SKM-1 treated with dmso at 0.1 percent for 144 hours (cell line): ENCODE measurements at regions not wholly inside any gene's neighbourhood (a gene's known extent, or its start where the extent isn't known, plus 50 kb on each side); places are given as distances from the start of the nearest gene placed in this dataset.
"Not testable (repeated sequence)": the region's sequence is repeated elsewhere in the genome, so short reads cannot be mapped to it uniquely, and the experiment has no call there.

Source experiments
- DNase-seq: peaks from one replicate; lab custom pipeline; 2025; ENCODE audit not compliant: unreplicated experiment; lab: John Stamatoyannopoulos, UW

GRCh38 chr4:121616449-121616848 is 80.3 kb downstream of the ANXA5 start:
- DNase-seq: not testable (repeated sequence)

GRCh38 chr4:121614101-121614500 is 82.7 kb downstream of the ANXA5 start:
- no peak for DNase-seq

DNA sequence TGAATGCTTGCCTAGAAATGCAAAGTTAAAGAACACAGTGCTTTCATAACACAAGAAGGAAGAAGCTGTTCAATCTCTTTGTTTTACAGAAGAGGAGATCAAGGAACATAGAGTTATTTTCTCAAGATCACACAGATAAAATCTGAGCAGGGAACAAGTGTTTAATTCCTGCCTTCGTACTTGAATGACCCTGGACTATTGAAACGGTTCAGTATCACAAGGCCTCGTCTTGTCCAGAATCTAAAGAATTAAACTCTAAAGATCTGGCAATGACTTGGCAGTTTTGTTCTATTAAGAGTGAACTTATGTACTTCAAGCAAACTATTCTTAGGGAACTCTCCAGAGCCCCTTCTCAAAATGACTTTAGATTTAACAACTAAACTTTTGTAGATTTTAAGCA is 97.7 kb downstream of the ANXA5 start:
- no peak for DNase-seq

DNA sequence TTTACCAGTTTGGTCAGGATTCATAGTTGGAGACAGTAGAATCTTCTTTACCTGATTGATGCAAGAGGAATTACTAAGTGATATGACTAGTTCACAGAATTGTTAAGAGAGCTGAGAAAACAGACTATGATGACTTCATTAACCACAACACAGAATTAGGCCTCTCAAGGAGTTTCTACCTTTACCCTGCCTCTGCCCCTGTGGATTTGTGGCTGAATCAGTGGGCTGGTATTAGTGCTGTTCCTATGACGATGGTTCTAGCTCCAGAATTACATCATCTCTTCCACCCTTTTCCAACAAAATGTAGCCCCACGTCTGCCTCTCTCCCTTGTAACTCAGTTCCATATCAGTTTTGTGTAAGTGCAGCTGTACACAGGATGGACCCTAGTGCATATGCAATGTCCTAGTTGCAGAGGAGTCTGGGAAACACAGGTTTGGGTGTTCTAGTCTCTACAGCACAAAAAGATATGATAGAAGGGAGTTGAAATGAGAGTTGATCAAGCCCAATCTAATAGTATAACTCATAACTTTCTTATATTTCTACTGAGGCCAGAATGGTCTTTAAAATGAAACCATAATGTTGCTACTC is 99.3 kb downstream of the ANXA5 start:
- DNase-seq: no peak

- no peak for DNase-seq
Observed at GRCh38 chr4:121594796-121595526, 101.8 kb downstream of the ANXA5 start.

GRCh38 chr4:121593760-121594159 is 103.0 kb downstream of the ANXA5 start:
- DNase-seq: no peak

DNA sequence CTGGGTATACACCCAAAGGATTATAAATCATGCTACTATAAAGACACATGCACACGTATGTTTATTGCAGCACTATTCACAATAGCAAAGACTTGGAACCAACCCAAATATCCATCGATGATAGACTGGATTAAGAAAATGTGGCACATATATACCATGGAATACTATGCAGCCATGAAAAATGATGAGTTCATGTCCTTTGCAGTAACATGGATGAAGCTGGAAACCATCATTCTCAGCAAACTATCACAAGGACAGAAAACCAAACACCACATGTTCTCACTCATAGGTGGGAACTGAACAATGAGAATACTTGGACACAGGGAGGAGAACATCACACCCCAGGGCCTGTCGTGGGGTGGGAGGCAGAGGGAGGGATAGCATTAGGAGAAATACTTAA is 104.5 kb downstream of the ANXA5 start:
- DNase-seq: not testable (repeated sequence)

DNA sequence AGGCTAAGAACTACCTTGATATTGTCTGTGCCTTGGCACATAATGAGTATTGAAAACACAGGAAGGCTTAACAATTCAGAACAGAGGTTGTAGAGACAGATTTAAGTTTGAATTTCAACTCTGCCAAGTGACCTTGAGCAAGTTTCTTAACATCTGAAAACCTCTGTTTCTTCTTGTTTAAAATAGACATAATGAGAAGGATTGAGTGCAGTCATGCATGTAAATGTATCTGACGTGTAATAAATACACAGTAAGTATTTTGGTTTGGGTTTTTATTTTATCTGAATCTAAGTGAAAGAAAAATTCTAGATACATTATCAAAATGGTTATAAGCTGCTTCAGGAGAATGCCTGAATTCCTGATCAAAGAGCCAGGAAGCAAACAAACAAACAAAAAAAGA is 111.9 kb downstream of the ANXA5 start:
- DNase-seq: no peak

DNA sequence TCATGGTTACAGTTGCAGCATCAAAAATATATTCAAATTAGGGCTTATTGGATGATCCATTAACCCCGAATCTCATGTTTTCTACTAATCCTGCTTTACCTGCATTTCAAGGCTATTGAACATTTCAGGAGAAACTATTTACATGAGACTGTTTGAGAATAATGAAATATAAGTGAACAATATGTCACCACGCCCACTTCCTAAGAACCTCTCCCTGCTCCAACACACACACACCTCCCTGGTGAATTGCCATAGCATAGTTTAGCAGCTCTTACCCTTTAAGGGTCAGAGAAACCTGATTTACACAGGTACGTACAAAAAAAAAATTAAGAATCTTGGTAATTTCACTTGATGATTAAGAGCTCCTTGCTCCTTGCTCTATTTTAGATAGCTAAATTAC is 113.4 kb downstream of the ANXA5 start:
- no peak for DNase-seq

GRCh38 chr4:121582296-121582695 is 114.5 kb downstream of the ANXA5 start:
- DNase-seq: no peak

DNA sequence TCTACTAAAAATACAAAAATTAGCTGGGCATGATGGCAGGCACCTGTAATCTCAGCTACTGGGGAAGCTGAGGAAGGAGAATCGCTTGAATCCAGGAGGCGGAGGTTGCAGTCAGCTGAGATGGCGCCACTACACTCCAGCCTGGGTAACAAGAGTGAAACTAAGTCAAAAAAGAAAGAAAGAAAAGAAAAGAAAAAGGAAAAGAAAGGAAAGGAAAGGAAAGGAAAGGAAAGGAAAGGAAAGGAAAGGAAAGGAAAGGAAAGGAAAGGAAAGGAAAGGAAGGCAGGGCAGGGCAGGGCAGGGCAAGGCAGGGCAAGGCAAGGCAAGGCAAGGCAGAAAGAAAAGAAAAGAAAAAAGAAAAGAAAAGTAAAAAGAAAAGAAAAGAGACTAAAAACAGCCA is 121.4 kb downstream of the ANXA5 start:
- not testable (repeated sequence) for DNase-seq

GRCh38 chr4:121574618-121575017 is 122.2 kb downstream of the ANXA5 start:
- DNase-seq: peak; percentile 67

GRCh38 chr4:121567748-121568147 is 129.0 kb downstream of the ANXA5 start:
- no peak for DNase-seq

GRCh38 chr4:121564840-121565375 is 131.9 kb downstream of the ANXA5 start:
- DNase-seq: no peak

GRCh38 chr4:121562811-121563210 is 134.0 kb downstream of the ANXA5 start:
- no peak for DNase-seq

- DNase-seq: no peak
Observed at GRCh38 chr4:121555315-121556107, 141.3 kb downstream of the ANXA5 start.

- DNase-seq: no peak
Observed at GRCh38 chr4:121554382-121554781, 142.4 kb downstream of the ANXA5 start.

GRCh38 chr4:121551881-121552280 is 144.9 kb downstream of the ANXA5 start:
- DNase-seq: no peak

- DNase-seq: no peak
Observed at GRCh38 chr4:121551271-121551670, 145.5 kb downstream of the ANXA5 start.

GRCh38 chr4:121541696-121542095 is 155.1 kb downstream of the ANXA5 start:
- DNase-seq: no peak

DNA sequence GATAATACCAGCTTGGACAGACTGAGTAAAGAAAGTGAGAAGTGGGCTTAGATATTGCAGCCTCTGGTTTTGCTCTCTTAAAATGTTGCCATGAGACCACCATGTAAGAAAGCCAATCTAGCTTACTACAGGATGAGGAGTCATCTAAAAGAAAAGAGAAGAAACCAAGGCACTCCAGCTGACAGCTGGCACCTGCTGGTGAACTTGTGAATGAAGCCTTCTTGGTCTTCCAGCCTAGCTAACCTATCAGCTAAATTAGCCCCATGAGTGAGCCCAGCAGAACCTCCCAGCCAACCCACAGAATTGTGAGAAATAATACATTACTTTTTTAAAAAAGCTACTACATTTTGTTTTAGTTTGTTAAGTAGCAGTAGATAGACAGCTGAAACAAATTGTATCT is 154.5 kb upstream of the QRFPR start:
- no peak for DNase-seq

GRCh38 chr4:121534187-121534586 is 153.4 kb upstream of the QRFPR start:
- no peak for DNase-seq
